A549 (cell line): ENCODE measurements at regions not wholly inside any gene's neighbourhood (a gene's known extent, or its start where the extent isn't known, plus 50 kb on each side); places are given as distances from the start of the nearest gene placed in this dataset.

Experiments used
- ATAC-seq, 2 experiments: fragments of 200-7000 bp in 1 of 2; fragments of >200 bp in 1 of 2; cut with Nextera tagmentation in 1 of 2; cut with Tn5 transposase in 1 of 2; 3 replicates each; pipeline versions ENCODE4 v1.8.0 to v1.9.1; 2018 to 2020; ENCODE audit warnings: mild to moderate bottlenecking in 1 of 2, moderate library complexity in 1 of 2
- CTCF ChIA-PET: fragments of 300-600 bp; sonication (Branson Sonifier 250); formaldehyde crosslinking; extraction: SDS; loops from one replicate; lab custom pipeline; 2021; ENCODE audit warnings: antibody characterized with exemption, inconsistent platforms; lab: Yijun Ruan, JAX
- POLR2A ChIA-PET: fragments of 350-600 bp; formaldehyde crosslinking; extraction: SDS; loops from one replicate; lab custom pipeline; 2021; ENCODE audit warnings: antibody characterized with exemption, inconsistent platforms; lab: Yijun Ruan, JAX
- DNase-seq, 2 experiments: peaks; one replicate each; pipeline versions ENCODE4 v3.0.0 to v3.0.0-alpha.2; 2011 to 2016; ENCODE audit warnings: low read depth in 1 of 2, low spot score in 1 of 2
- FAIRE-seq: peaks from 2 replicates; lab custom pipeline; 2011; peaks lifted over from hg19 to GRCh38; lab: Jason Lieb, UNC
- H3K27ac ChIP-seq, 2 experiments: fragments of >200 bp; sonication (Bioruptor Twin); formaldehyde crosslinking; 3 replicates each; pipeline ENCODE4 v1.5.1; 2016 to 2017
- H3K4me1 ChIP-seq: fragments of >200 bp; sonication (Bioruptor Twin); formaldehyde crosslinking; 3 replicates; pipeline ENCODE4 v1.6.1; 2016
- H3K4me2 ChIP-seq: fragments of >200 bp; sonication (Bioruptor Twin); formaldehyde crosslinking; 3 replicates; pipeline ENCODE4 v1.6.1; 2016
- H3K4me3 ChIP-seq: fragments of >200 bp; sonication (Bioruptor Twin); formaldehyde crosslinking; 3 replicates; pipeline ENCODE4 v1.5.1; 2016
- H3K9me3 ChIP-seq: fragments of >200 bp; sonication (Bioruptor Twin); formaldehyde crosslinking; 3 replicates; pipeline ENCODE4 v1.6.1; 2016
- ATOH8 ChIP-seq: fragments of 250-450 bp; sonication (Bioruptor Pico); IDR thresholded peaks from 2 replicates; pipeline ENCODE4 v1.5.0; 2020; ENCODE audit warnings: low read depth, mild to moderate bottlenecking, moderate library complexity
- BHLHE40 ChIP-seq: IDR thresholded peaks from 2 replicates; pipeline ENCODE4 v1.6.1; 2012; ENCODE audit warnings: low read depth, low read length, inconsistent platforms
- CBX8 ChIP-seq: fragments of 200-600 bp; sonication (generic); IDR thresholded peaks from 2 replicates; pipeline ENCODE4 v1.6.1; 2016
- CEBPB ChIP-seq, 2 experiments: fragments of >200 bp in 1 of 2; sonication (Bioruptor Twin) in 1 of 2; formaldehyde crosslinking in 1 of 2; IDR thresholded peaks; 2 replicates each; pipeline ENCODE4 v1.6.1; 2012 to 2016
- CHD2 ChIP-seq: fragments of 150-350 bp; IDR thresholded peaks from 2 replicates; pipeline ENCODE4 v1.6.1; 2014; ENCODE audit warnings: low read length; ENCODE audit not compliant: partially characterized antibody
- CHD4 ChIP-seq: fragments of 200-600 bp; sonication (generic); IDR thresholded peaks from 2 replicates; pipeline ENCODE4 v1.6.1; 2016; ENCODE audit warnings: antibody characterized with exemption, mild to moderate bottlenecking, borderline replicate concordance
- E2F6 ChIP-seq: IDR thresholded peaks from 2 replicates; pipeline ENCODE4 v1.6.1; 2012; ENCODE audit warnings: low read depth, borderline replicate concordance
- EHF ChIP-seq: fragments of 250-450 bp; sonication (Bioruptor Pico); IDR thresholded peaks from 2 replicates; pipeline ENCODE4 v1.5.0; 2020; ENCODE audit warnings: mild to moderate bottlenecking
- EP300 ChIP-seq, 2 experiments: fragments of >200 bp; sonication (Bioruptor Twin); formaldehyde crosslinking; IDR thresholded peaks; 2 replicates in 1 of 2; 3 replicates in 1 of 2; pipeline ENCODE4 v1.6.1; 2016 to 2017
- HOXA7 ChIP-seq: fragments of 250-450 bp; sonication (Bioruptor Pico); IDR thresholded peaks from 2 replicates; pipeline ENCODE4 v1.5.0; 2020; ENCODE audit warnings: mild to moderate bottlenecking, moderate library complexity
- HOXB5 ChIP-seq: fragments of 250-450 bp; sonication (Bioruptor Pico); IDR thresholded peaks from 2 replicates; pipeline ENCODE4 v1.5.0; 2020; ENCODE audit warnings: mild to moderate bottlenecking, moderate library complexity
- JUN ChIP-seq, 2 experiments: fragments of >200 bp; sonication (Bioruptor Twin); formaldehyde crosslinking; IDR thresholded peaks; 2 replicates in 1 of 2; 3 replicates in 1 of 2; pipeline ENCODE4 v1.6.1; 2016 to 2017
- KDM1A ChIP-seq: fragments of 200-600 bp; sonication (generic); IDR thresholded peaks from 2 replicates; pipeline ENCODE4 v1.6.1; 2016; ENCODE audit warnings: low read depth, mild to moderate bottlenecking
- KDM5A ChIP-seq: fragments of 200-600 bp; sonication (generic); IDR thresholded peaks from 2 replicates; pipeline ENCODE4 v1.6.1; 2016; ENCODE audit warnings: antibody characterized with exemption, mild to moderate bottlenecking
- MAZ ChIP-seq: fragments of 150-350 bp; IDR thresholded peaks from 2 replicates; pipeline ENCODE4 v1.6.1; 2014; ENCODE audit warnings: antibody characterized with exemption, low read depth, low read length, borderline replicate concordance
- MYC ChIP-seq: IDR thresholded peaks from 2 replicates; pipeline ENCODE4 v1.6.1; 2012; ENCODE audit warnings: mild to moderate bottlenecking, inconsistent platforms, low read length, improper control_type of control experiment, borderline replicate concordance
- NR3C1 ChIP-seq: fragments of >200 bp; sonication (Bioruptor Twin); formaldehyde crosslinking; IDR thresholded peaks from 3 replicates; pipeline ENCODE4 v1.6.1; 2017
- PHF8 ChIP-seq: fragments of 200-600 bp; sonication (generic); IDR thresholded peaks from 2 replicates; pipeline ENCODE4 v1.6.1; 2016; ENCODE audit warnings: low read depth, mild to moderate bottlenecking, antibody characterized with exemption, moderate library complexity, borderline replicate concordance
- POLR2AphosphoS2 ChIP-seq: conservative IDR thresholded peaks from 2 replicates; pipeline ENCODE4 v1.6.1; 2012; ENCODE audit warnings: low read length, improper control_type of control experiment, inconsistent platforms
- RARB ChIP-seq: fragments of 250-450 bp; sonication (Bioruptor Pico); IDR thresholded peaks from 2 replicates; pipeline ENCODE4 v1.8.0; 2021; ENCODE audit warnings: mild to moderate bottlenecking, moderate library complexity
- RCOR1 ChIP-seq: fragments of 150-350 bp; IDR thresholded peaks from 2 replicates; pipeline ENCODE4 v1.6.1; 2014; ENCODE audit warnings: antibody characterized with exemption, low read length, low read depth
- RNF2 ChIP-seq: fragments of 200-600 bp; sonication (generic); IDR thresholded peaks from 2 replicates; pipeline ENCODE4 v1.6.1; 2016; ENCODE audit warnings: low read depth, mild to moderate bottlenecking, antibody characterized with exemption, moderate library complexity, borderline replicate concordance
- SREBF2 ChIP-seq: fragments of 450-650 bp; IDR thresholded peaks from 2 replicates; pipeline ENCODE4 v1.6.1; 2014; ENCODE audit warnings: mild to moderate bottlenecking, moderate library complexity
- TFCP2L1 ChIP-seq: fragments of 250-450 bp; sonication (Bioruptor Pico); IDR thresholded peaks from 2 replicates; pipeline ENCODE4 v1.5.0; 2021; ENCODE audit warnings: mild to moderate bottlenecking
- ZC3H11A ChIP-seq: fragments of 450-650 bp; IDR thresholded peaks from 2 replicates; pipeline ENCODE4 v1.6.1; 2014; ENCODE audit warnings: antibody characterized with exemption, mild to moderate bottlenecking
- ZFP36 ChIP-seq: fragments of 450-650 bp; IDR thresholded peaks from 2 replicates; pipeline ENCODE4 v1.6.1; 2014; ENCODE audit warnings: borderline replicate concordance; ENCODE audit not compliant: partially characterized antibody
- ZNF302 ChIP-seq: fragments of 250-450 bp; sonication (Bioruptor Pico); IDR thresholded peaks from 2 replicates; pipeline ENCODE4 v1.9.0; 2021; ENCODE audit warnings: inconsistent platforms, mild to moderate bottlenecking, moderate library complexity
- ZSCAN20 ChIP-seq: fragments of 250-450 bp; sonication (Bioruptor Pico); IDR thresholded peaks from 2 replicates; pipeline ENCODE4 v1.8.0; 2022; ENCODE audit warnings: mild to moderate bottlenecking, moderate library complexity
- WGBS: methylation state at CpG from one replicate; pipeline ENCODE4 v1.1.6; 2017; ENCODE audit errors: missing lambda C conversion rate; 5-methylcytosine and 5-hydroxymethylcytosine counted together
- TF ChIP-seq, protein P1 (sequence below): fragments of 250-450 bp; sonication (Bioruptor Pico); IDR thresholded peaks from 2 replicates; pipeline ENCODE4 v1.5.0; 2021; ENCODE audit warnings: mild to moderate bottlenecking, moderate library complexity, borderline replicate concordance
- TF ChIP-seq, protein P2 (sequence below): fragments of >200 bp; sonication (Bioruptor Twin); formaldehyde crosslinking; IDR thresholded peaks from 2 replicates; pipeline ENCODE4 v1.6.1; 2016
- TF ChIP-seq, protein P3 (sequence below): fragments of 150-350 bp; IDR thresholded peaks from 2 replicates; pipeline ENCODE4 v1.6.1; 2014; ENCODE audit warnings: low read depth, mild to moderate bottlenecking, low read length
- TF ChIP-seq, protein P4 (sequence below): fragments of >200 bp; sonication (Bioruptor Twin); formaldehyde crosslinking; IDR thresholded peaks from 3 replicates; pipeline ENCODE4 v1.6.1; 2016

DNA sequence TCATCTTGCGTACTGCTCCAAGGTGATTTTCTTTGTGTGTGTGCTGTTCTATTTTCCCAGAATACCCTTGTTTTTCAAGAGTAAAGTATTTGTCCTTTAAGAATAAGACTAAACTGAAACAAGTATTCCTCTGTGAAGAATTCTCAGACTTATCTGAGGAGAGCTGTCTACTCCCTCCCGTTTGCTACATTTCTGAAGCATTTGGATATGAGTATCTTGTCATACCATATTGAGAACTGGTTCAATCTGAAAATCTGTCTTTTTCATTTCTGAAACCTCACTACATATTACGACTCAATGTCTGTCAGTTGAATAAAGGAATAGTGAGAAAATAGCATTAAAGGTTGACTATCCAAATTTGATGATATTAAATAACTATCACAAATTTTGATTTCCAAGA is 159.4 kb downstream of the PMAIP1 start:
- CTCF ChIA-PET: no interaction called here
- ATAC-seq (no peak), DNase-seq (no peak), FAIRE-seq (no peak)
- H3K4me3 ChIP-seq: no peak overlapping the region
- TF ChIP-seq RNF2 (no peak), POLR2AphosphoS2 (no peak)
- TF ChIP-seq, protein P1, sequence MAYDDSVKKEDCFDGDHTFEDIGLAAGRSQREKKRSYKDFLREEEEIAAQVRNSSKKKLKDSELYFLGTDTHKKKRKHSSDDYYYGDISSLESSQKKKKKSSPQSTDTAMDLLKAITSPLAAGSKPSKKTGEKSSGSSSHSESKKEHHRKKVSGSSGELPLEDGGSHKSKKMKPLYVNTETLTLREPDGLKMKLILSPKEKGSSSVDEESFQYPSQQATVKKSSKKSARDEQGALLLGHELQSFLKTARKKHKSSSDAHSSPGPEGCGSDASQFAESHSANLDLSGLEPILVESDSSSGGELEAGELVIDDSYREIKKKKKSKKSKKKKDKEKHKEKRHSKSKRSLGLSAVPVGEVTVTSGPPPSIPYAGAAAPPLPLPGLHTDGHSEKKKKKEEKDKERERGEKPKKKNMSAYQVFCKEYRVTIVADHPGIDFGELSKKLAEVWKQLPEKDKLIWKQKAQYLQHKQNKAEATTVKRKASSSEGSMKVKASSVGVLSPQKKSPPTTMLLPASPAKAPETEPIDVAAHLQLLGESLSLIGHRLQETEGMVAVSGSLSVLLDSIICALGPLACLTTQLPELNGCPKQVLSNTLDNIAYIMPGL: no peak
- H3K4me1 ChIP-seq: peaks cover 7% of the 10 kb centered on the region
- 81% methylated on average over 3 of the region's 3 CpGs for WGBS
- no peak overlapping the region for H3K4me2 ChIP-seq
- H3K9me3 ChIP-seq: no peaks in the 10 kb centered on the region
- no peak overlapping the region for H3K27ac ChIP-seq
- POLR2A ChIA-PET: no interaction called here

DNA sequence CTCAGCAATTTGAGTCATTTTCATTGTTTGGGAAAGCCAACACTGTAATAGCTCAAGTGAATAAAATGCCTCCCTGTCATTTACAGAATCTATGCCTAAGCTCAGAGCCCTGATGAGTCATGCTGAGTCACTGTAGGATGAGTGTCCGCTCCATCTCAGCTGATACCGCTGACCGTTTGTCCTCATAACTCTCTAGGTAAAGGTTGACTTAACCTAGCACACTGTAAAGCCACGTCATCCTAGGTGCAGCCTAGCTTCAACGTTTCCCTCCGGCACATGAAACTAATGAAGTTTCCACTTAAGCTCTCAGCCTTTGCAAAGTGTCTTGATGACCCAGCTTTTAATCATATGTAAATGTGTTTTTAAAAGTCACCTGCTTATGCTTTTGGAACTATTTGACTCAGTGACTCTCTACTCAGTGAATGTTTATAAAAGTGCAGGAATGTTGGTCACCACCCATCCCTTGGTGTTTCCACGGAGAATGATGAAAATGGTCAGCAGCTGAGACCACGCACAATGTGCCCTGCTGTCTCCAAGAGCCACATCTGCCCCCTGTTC is 154.0 kb downstream of the PMAIP1 start:
- Histone ChIP-seq H3K4me1 (peaks cover 22% of the 10 kb centered on the region), H3K4me3 (no peak overlapping the region), H3K27ac (peak overlapping the region; percentile 77 to 82), H3K4me2 (peak overlapping the region; percentile 74), H3K9me3 (no peaks in the 10 kb centered on the region)
- ChIA-PET CTCF (interaction anchor here (0.6 to 1.7 kb wide), 2 partner anchors 58 to 261 kb away, joined by 3 to 8 read pairs; no protein-coding TSS in a partner anchor), POLR2A (interaction anchor here (1.1 kb wide), 1 partner anchor 153 kb away, joined by 3 read pairs; no protein-coding TSS in a partner anchor)
- peak; percentile 72 to 94 for DNase-seq
- peak; percentile 100 for ATAC-seq
- FAIRE-seq: peak; percentile 88
- 4% methylated on average over 8 of the region's 8 CpGs for WGBS
- TF ChIP-seq ZSCAN20 (CRISPR knock-in tag) (no peak), KDM1A (no peak), MAZ (no peak), RCOR1 (no peak), KDM5A (no peak), ZC3H11A (no peak), NR3C1 (no peak), CEBPB (IDR thresholded peaks at IDR 0.05) (peak in 1 of 2 experiments; percentile 42; a peak in 2 of 4 replicates), ATOH8 (CRISPR knock-in tag) (no peak), TFCP2L1 (no peak), HOXA7 (no peak), BHLHE40 (no peak), JUN (IDR thresholded peaks at IDR 0.05) (peak; percentile 52 to 67; a peak in 2 of 5 replicates), CBX8 (no peak), EHF (CRISPR knock-in tag) (no peak), SREBF2 (no peak), HOXB5 (CRISPR knock-in tag) (no peak), E2F6 (peak; percentile 72; the same call in 1 of the 2 replicates), CHD4 (no peak), CHD2 (no peak), ZFP36 (no peak), PHF8 (no peak), MYC (no peak), RARB (no peak), ZNF302 (no peak), EP300 (IDR thresholded peaks at IDR 0.05) (peak; percentile 43 to 48; a peak in 2 of 5 replicates)
- TF ChIP-seq, protein P2, sequence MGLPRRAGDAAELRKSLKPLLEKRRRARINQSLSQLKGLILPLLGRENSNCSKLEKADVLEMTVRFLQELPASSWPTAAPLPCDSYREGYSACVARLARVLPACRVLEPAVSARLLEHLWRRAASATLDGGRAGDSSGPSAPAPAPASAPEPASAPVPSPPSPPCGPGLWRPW: no peak
- TF ChIP-seq, protein P3, sequence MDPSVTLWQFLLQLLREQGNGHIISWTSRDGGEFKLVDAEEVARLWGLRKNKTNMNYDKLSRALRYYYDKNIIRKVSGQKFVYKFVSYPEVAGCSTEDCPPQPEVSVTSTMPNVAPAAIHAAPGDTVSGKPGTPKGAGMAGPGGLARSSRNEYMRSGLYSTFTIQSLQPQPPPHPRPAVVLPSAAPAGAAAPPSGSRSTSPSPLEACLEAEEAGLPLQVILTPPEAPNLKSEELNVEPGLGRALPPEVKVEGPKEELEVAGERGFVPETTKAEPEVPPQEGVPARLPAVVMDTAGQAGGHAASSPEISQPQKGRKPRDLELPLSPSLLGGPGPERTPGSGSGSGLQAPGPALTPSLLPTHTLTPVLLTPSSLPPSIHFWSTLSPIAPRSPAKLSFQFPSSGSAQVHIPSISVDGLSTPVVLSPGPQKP: no peak
- TF ChIP-seq, protein P4, sequence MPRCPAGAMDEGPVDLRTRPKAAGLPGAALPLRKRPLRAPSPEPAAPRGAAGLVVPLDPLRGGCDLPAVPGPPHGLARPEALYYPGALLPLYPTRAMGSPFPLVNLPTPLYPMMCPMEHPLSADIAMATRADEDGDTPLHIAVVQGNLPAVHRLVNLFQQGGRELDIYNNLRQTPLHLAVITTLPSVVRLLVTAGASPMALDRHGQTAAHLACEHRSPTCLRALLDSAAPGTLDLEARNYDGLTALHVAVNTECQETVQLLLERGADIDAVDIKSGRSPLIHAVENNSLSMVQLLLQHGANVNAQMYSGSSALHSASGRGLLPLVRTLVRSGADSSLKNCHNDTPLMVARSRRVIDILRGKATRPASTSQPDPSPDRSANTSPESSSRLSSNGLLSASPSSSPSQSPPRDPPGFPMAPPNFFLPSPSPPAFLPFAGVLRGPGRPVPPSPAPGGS: 0 out of 3 replicates have a peak, but pooled peaks have one; percentile 31
